Right lobe of liver (tissue), 4 donors: ENCODE measurements at regions not wholly inside any gene's neighbourhood (a gene's known extent, or its start where the extent isn't known, plus 50 kb on each side); places are given as distances from the start of the nearest gene placed in this dataset.

Source experiments
- POLR2A ChIP-seq: fragments of 450-650 bp; IDR thresholded peaks from one replicate; pipeline ENCODE4 v1.6.1; 2017; ENCODE audit warnings: antibody characterized with exemption, mild to moderate bottlenecking
- TF ChIP-seq, protein P1 (sequence below), 4 donors: fragments of 200-600 bp in 3 of 4; fragments of 450-650 bp in 1 of 4; IDR thresholded peaks; one replicate each; pipeline versions ENCODE4 v1.5.1 to v1.8.0; 2016 to 2022; ENCODE audit warnings: antibody characterized with exemption in 4 of 4, mild to moderate bottlenecking in 2 of 4
- donor health status: DM: no; HTN: no; CAD: no.
- donor health status: DM: no; HTN: no; CAD: no.
- donor health status: DM: no; HTN: yes; CAD: no.

DNA sequence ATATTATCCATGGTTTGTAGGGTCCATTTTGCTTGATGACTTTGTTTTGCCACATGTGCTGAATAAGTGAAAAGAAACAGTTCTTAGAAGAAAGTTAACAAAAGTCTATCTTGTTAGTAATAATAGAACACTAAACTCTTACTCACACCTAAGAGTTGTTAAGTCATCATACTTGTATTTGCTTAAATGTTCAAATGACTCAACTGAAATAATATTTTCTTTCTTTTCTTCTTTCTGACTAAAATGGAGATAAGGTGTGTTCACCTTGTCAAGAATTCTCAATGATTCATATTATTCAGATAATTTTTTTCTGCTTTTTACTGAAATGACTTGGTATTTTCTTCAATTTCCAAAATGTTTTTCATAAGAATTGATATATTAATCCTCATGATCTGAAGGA, 327.2 kb downstream of the HTR1B start:
- no peak for TF ChIP-seq POLR2A
- TF ChIP-seq, protein P1, sequence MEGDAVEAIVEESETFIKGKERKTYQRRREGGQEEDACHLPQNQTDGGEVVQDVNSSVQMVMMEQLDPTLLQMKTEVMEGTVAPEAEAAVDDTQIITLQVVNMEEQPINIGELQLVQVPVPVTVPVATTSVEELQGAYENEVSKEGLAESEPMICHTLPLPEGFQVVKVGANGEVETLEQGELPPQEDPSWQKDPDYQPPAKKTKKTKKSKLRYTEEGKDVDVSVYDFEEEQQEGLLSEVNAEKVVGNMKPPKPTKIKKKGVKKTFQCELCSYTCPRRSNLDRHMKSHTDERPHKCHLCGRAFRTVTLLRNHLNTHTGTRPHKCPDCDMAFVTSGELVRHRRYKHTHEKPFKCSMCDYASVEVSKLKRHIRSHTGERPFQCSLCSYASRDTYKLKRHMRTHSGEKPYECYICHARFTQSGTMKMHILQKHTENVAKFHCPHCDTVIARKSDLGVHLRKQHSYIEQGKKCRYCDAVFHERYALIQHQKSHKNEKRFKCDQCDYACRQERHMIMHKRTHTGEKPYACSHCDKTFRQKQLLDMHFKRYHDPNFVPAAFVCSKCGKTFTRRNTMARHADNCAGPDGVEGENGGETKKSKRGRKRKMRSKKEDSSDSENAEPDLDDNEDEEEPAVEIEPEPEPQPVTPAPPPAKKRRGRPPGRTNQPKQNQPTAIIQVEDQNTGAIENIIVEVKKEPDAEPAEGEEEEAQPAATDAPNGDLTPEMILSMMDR (IDR thresholded peaks at IDR 0.05) = no peak
